Femur (tissue), 1 donor: ENCODE measurements at regions not wholly inside any gene's neighbourhood (a gene's known extent, or its start where the extent isn't known, plus 50 kb on each side); places are given as distances from the start of the nearest gene placed in this dataset.

ENCODE experiments used
- DNase-seq: peaks from one replicate; pipeline ENCODE4 v3.0.0-alpha.2; 2017

DNA sequence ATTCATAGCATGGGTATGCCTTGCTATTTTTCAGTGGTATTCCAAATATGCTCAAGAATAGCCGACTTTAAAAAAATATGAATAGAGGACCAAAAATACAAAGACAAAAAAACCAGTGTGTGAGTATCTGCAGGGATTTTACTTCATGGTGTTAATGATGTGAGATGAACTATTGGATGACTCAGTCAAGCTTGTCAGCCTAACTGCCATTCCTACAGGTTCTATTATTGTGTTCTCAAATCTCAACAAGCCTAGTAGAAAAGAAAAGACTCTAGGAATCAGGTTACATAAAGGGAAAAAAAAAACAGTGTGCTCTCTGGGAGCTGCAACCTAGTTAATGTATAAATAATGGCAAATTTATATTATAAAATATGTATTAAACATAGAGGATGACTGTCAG is 588.4 kb upstream of the BTBD3 start:
- DNase-seq, result no peak

DNA sequence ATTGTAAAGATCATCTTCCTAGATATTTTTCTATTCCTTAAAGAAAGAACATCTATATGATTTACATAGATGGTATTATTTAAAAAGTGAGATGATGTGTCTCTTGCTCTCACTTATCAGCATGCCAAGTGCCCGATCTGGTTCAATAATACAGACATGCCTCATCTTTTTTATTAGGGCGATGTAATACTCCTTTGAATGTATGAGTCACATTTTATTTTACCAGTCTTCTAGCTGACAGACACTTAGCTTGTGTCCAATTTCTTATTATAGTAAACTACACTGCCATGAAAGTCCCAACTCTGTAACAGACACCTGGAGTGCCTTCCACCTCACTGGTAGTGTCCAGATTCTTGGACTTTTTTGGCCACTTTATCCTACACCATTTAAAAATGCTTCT is 586.6 kb upstream of the BTBD3 start:
- no peak for DNase-seq

- DNase-seq, result no peak
Observed at GRCh38 chr20:11332381-11332780, 585.3 kb upstream of the BTBD3 start.

DNA sequence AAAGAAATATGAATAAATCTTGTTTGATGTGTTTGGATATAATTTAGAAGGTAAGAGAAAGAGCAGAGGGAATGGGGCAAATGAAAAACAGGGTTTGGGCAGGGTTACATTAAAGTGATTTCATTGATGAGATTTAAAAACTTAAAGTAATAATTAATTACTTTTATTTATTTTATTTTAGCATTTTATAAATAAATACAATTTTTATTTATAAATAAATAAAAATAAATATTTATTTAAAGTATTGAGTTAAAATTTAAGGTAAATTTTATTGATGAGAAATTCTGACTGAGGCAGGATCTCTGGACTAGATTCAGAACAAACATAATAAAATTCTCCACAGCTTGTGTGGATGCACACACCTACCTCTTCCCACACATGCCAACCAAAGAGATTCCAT is 584.1 kb upstream of the BTBD3 start:
- no peak for DNase-seq

DNA sequence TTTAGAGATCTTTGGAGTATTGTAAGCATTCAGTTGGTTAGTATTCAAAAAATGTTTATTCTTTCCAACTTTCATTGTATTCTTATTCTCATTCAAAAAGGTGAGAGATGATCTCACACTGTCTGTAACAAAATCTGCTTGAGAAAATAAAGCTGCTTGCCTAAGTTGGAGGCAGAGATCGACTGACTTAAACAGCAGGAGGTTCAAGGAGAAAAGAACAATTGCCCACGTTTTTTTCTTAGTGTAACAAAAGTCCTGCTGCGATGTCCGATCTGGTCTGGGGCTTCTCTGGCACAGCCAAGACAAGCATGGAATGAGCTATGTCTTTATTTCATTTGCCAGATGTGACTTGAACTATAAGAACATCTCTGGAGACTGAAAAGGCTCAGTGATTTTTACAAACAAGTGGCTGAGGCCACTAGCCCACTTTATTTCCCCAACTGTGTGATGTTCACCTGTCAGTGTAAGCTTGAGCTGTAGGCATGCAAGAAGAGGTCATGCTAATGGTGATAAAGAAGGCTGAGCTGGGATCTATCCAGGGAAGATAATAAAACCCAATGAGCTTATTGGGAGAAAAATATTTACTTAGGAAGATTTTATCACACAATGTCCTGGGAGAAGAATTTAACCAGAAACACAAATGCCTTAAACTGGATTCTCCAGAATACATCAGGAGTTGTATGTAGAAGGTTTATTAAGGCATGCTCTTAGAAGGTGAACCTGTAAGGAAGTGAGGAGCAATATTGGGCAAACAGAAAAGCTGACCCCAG is 580.1 kb upstream of the BTBD3 start:
- no peak for DNase-seq

GRCh38 chr20:11338496-11339306 is 579.0 kb upstream of the BTBD3 start:
- no peak for DNase-seq

DNA sequence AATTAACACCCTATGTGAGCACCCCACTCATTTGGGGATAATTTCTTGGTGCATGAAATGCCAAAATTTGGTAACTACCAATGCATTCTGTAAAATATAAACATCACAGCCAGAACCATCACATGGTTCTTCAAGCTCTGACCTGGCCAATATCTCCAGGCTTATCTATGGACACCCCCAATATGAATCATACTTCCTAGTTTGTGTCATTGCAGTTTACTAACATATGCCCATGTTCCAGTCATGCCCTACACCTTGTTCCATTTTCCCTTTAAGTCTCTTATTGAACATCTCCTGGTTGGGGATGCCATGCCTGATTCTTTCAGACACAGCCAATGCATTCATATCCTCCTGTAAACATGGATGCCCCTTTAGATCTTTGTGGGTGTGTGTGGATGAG is 572.8 kb upstream of the BTBD3 start:
- no peak for DNase-seq

- no peak for DNase-seq
Observed at GRCh38 chr20:11347738-11348137, 570.0 kb upstream of the BTBD3 start.

GRCh38 chr20:11350126-11351005 is 567.3 kb upstream of the BTBD3 start:
- no peak for DNase-seq

- DNase-seq, result no peak
Observed at GRCh38 chr20:11352041-11352440, 565.7 kb upstream of the BTBD3 start.

DNA sequence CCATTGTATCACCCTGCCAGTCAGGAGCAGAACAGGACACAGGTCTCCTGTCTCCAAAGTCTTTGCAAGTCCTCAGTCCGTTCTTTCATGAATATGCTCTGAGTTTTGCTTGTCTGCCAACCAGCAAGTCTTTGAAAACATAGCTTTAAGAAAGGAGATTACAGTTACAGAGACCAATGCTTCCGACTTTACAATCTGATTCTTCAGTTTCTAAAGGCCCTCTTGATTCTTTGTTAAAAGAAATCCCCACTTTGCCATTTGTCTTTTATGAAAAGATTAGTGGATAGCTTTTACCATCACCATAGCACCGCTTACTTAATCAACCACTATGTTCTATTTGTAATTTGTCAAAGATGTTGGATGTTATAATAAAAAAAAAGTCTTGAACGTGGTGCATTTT is 562.8 kb upstream of the BTBD3 start:
- no peak for DNase-seq

DNA sequence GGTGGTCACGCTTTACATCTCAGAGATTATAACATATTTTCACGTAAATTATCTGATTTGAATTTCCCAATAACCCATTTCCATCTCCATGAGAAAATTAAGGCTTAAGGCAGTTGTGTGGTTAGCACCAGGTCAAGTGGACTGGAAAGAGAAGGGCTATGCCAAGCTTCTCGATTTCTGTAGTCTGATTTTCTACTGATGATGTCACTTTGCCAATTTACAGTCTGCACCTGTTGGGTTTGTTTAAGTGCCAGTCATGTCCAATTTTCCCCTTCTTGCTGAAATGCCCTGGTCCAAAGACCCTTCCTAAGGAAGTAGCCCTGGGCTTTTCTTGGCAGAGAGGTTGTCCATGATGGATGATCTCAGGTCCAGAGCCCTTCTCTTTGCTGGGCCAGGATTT is 562.3 kb upstream of the BTBD3 start:
- no peak for DNase-seq

- DNase-seq, result no peak
Observed at GRCh38 chr20:11356061-11356460, 561.6 kb upstream of the BTBD3 start.

DNA sequence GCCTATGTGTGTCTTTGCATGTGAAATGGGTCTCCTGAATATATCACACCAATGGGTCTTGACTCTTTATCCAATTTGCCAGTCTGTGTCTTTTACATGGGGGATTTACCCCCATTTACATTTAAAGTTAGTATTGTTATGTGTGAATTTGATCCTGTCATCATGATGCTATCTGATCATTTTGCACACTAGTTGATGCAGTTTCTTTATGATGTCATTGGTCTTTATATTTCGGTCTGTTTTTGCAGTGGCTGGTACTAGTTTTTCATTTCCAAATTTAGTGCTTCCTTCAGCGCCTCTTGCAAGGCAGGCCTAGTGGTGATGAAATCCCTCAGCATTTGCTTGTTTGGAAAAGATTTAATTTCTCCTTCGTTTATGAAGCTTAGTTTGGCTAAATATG is 555.2 kb upstream of the BTBD3 start:
- no peak for DNase-seq

GRCh38 chr20:11364736-11365135 is 553.0 kb upstream of the BTBD3 start:
- DNase-seq, result no peak

GRCh38 chr20:11366660-11367059 is 551.0 kb upstream of the BTBD3 start:
- DNase-seq, result no peak

DNA sequence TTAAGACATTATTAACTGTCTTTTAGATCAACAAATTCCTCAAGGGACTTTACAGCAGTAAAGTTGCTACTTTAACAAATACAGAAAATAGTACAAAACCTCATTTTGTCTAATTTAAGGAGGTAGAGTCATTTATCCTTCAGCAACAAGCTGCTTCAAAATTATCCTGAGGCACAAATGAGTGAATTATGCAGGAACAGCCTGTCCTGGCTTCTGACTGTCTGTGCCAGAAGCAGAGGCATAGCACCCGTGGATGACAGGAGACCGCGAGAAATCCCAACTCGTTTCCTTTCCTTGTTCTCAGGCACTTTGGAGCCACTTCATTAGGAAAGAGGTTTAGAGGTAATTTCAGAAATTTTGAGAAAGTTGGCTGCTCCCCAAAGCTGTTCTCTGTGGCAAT is 549.2 kb upstream of the BTBD3 start:
- DNase-seq, result no peak

DNA sequence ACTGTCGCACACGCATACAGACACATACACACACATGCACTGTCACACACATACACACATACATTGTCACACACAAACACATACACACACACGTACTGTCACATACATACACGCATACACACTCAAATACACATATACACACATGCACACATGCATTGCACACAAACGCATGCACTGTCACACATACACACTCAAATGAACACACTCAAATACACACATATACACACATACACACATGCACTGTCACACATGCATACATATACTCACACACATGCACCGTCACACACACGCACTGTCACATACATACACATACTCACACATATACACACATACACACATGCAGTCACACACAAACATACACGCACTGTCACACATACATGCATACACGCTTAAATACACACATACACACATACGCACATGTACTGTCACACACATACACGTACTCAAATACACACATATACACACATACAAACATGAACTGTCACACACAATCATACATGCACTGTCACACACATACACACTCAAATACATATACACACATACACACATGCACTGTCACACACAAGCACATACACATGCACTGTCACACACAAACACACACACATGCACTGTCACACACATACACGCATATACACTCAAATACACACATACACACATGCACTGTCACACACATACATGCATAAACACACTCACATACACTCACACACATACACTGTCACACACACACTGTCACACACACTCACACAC is 548.6 kb upstream of the BTBD3 start:
- DNase-seq, result no peak

DNA sequence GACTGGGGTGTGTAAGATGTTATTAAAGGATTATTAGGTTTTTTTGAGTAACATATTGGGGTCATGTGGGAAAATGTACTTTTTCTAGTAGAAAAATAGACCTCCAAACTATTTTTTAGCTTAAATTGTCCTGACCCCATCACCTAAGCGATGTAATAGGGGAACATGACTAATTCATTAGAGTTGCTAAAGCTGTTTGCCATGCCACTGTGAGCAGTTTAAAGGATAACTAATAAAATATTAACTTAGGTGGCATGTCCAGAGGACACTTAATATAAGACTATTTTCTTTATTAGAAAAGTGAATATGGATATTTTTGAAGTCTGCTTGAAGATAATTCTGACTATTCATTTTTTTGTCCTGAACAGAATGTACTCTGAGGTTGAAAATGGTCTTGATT is 545.9 kb upstream of the BTBD3 start:
- DNase-seq, result no peak

- DNase-seq, result peak; percentile 55
Observed at GRCh38 chr20:11372876-11373790, 544.6 kb upstream of the BTBD3 start.

- DNase-seq, result no peak
Observed at GRCh38 chr20:11375335-11375734, 542.4 kb upstream of the BTBD3 start.

DNA sequence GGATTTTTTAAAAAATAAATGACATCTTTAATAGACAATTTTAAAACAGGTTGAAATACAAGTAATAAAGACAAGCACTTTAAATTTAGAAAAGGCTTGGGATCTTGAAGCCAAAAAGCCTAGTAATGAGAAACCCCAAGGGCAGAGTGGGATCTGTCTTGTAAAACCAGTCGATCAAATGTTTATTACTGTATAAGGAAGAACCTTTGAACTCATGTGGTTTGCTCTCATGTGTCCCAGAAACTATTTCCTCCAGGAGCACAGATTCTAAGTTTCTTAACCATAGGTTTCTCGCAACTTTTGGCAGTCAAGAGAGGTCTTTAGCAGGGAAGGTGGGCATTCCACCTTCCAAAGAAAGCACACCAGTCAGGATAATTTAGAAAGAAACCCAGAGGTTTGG is 541.7 kb upstream of the BTBD3 start:
- no peak for DNase-seq
